Sigmoid colon (tissue), 6 donors: ENCODE measurements at regions not wholly inside any gene's neighbourhood (a gene's known extent, or its start where the extent isn't known, plus 50 kb on each side); places are given as distances from the start of the nearest gene placed in this dataset.
"Not testable (repeated sequence)": the region's sequence is repeated elsewhere in the genome, so short reads cannot be mapped to it uniquely, and the experiment has no call there.

ENCODE experiments used
- DNase-seq: peaks from one replicate; pipeline ENCODE4 v3.0.0-alpha.2; 2019
- H3K27ac ChIP-seq, 4 donors: fragments of 200-600 bp; sonication (generic); one replicate each; pipeline ENCODE4 v1.5.1; 2016 to 2019; ENCODE audit warnings: mild to moderate bottlenecking in 1 of 4
- H3K27me3 ChIP-seq, 3 donors: fragments of 200-600 bp; sonication (generic); one replicate each; pipeline ENCODE4 v1.5.1; 2019; ENCODE audit warnings: mild to moderate bottlenecking in 1 of 3
- H3K36me3 ChIP-seq, 4 donors: fragments of 200-600 bp; sonication (generic); one replicate each; pipeline ENCODE4 v1.5.1; 2016 to 2019
- H3K4me1 ChIP-seq, 4 donors: fragments of 200-600 bp; sonication (generic); one replicate each; pipeline ENCODE4 v1.5.1; 2017 to 2019
- H3K4me3 ChIP-seq, 4 donors: fragments of 200-600 bp; sonication (generic); one replicate each; pipeline ENCODE4 v1.5.1; 2017 to 2019; ENCODE audit warnings: mild to moderate bottlenecking in 2 of 4, moderate library complexity in 1 of 4
- H3K9me3 ChIP-seq, 4 donors: fragments of 200-600 bp in 3 of 4; sonication (generic) in 3 of 4; one replicate each; pipeline versions ENCODE4 v1.5.1 to v1.6.1; 2013 to 2019
- CTCF ChIP-seq, 4 experiments: fragments of 450-650 bp in 3 of 4; fragments of 200-600 bp in 1 of 4; IDR thresholded peaks; one replicate each; pipeline ENCODE4 v1.5.1; 2016 to 2019; ENCODE audit warnings: antibody characterized with exemption in 4 of 4, mild to moderate bottlenecking in 3 of 4, moderate library complexity in 2 of 4
- EP300 ChIP-seq, 4 donors: sonication (generic); formaldehyde crosslinking; IDR thresholded peaks; one replicate each; pipeline ENCODE4 v1.6.1; 2017; ENCODE audit warnings: antibody characterized with exemption in 4 of 4
- POLR2A ChIP-seq, 2 donors: fragments of 450-650 bp; IDR thresholded peaks; one replicate each; pipeline ENCODE4 v1.6.1; 2016; ENCODE audit warnings: antibody characterized with exemption in 2 of 2, mild to moderate bottlenecking in 2 of 2, moderate library complexity in 2 of 2
- POLR2AphosphoS5 ChIP-seq, 4 donors: sonication (generic); formaldehyde crosslinking; IDR thresholded peaks; one replicate each; pipeline ENCODE4 v1.6.1; 2017; ENCODE audit warnings: antibody characterized with exemption in 4 of 4
- WGBS, 2 donors: extraction: QIAGEN DNeasy Blood & Tissue Kit; methylation state at CpG; one replicate each; pipeline ENCODE4 v1.1.7; 2013; 5-methylcytosine and 5-hydroxymethylcytosine counted together
- intact Hi-C: fragments of 100-400 bp; cut with DNase I; formaldehyde crosslinking; loops from one replicate; pipeline ENCODE4 v1.15.1; 2023
- donor health status: healthy with polysubstance abuse.
- donor health status: healthy.

GRCh38 chr1:113207457-113207856 is 134.5 kb downstream of the LRIG2 start:
- H3K4me3 ChIP-seq: no peak overlapping the region

GRCh38 chr1:113208425-113208824 is 135.4 kb downstream of the LRIG2 start:
- H3K27ac ChIP-seq: not testable (repeated sequence)
- WGBS, 2 donors: 31 to 73% methylated on average over 9 of the region's 9 CpGs

More at GRCh38 chr1:113207457-113207856, 134.5 kb downstream of the LRIG2 start:
- no peak for DNase-seq
- H3K27me3 ChIP-seq: no peaks in the 10 kb centered on the region
- H3K27ac ChIP-seq: no peak overlapping the region
- TF ChIP-seq CTCF (IDR thresholded peaks at IDR 0.05): no peak
- TF ChIP-seq POLR2AphosphoS5 (IDR thresholded peaks at IDR 0.05): no peak
- no peak for TF ChIP-seq EP300 (IDR thresholded peaks at IDR 0.05)
- no peak for TF ChIP-seq POLR2A (IDR thresholded peaks at IDR 0.05)
- H3K9me3 ChIP-seq: no peaks in the 10 kb centered on the region
- intact Hi-C loops: no loop called here
- no peaks in the 10 kb centered on the region for H3K36me3 ChIP-seq
- peaks cover 0 to 11% (median 10%) of the 10 kb centered on the region in 4 donors for H3K4me1 ChIP-seq
- 87 to 91% methylated on average over 1 of the region's 1 CpG for WGBS, 2 donors

GRCh38 chr1:113210248-113210647 is 137.2 kb downstream of the LRIG2 start:
- DNase-seq: no peak
- intact Hi-C loops: no loop called here
- Histone ChIP-seq H3K9me3 (peaks cover 0 to 2% (median 0%) of the 10 kb centered on the region in 4 donors), H3K27ac (no peak overlapping the region), H3K36me3 (no peaks in the 10 kb centered on the region), H3K4me1 (peaks cover 0 to 11% (median 10%) of the 10 kb centered on the region in 4 donors), H3K4me3 (no peak overlapping the region), H3K27me3 (no peaks in the 10 kb centered on the region)
- 9 to 23% methylated on average over 4 of the region's 4 CpGs for WGBS, 2 donors
- TF ChIP-seq CTCF (IDR thresholded peaks at IDR 0.05) (no peak), POLR2AphosphoS5 (IDR thresholded peaks at IDR 0.05) (no peak), EP300 (IDR thresholded peaks at IDR 0.05) (no peak), POLR2A (IDR thresholded peaks at IDR 0.05) (no peak)

More at GRCh38 chr1:113208425-113208824, 135.4 kb downstream of the LRIG2 start:
- intact Hi-C loops, DNase-seq, H3K36me3 ChIP-seq, H3K27me3 ChIP-seq, H3K4me3 ChIP-seq, H3K9me3 ChIP-seq: not testable (repeated sequence)
- peaks cover 0 to 11% (median 10%) of the 10 kb centered on the region in 4 donors for H3K4me1 ChIP-seq

GRCh38 chr1:113211467-113211866 is 138.5 kb downstream of the LRIG2 start:
- no peak overlapping the region for H3K4me3 ChIP-seq
- no peak for DNase-seq
- WGBS, 2 donors: 67 to 73% methylated on average over 5 of the region's 5 CpGs
- intact Hi-C loops: no loop called here
- H3K36me3 ChIP-seq: no peaks in the 10 kb centered on the region
- TF ChIP-seq CTCF (IDR thresholded peaks at IDR 0.05) (no peak), POLR2AphosphoS5 (IDR thresholded peaks at IDR 0.05) (no peak), POLR2A (IDR thresholded peaks at IDR 0.05) (no peak), EP300 (IDR thresholded peaks at IDR 0.05) (no peak)
- H3K9me3 ChIP-seq: peaks cover 0 to 2% (median 0%) of the 10 kb centered on the region in 4 donors
- H3K27me3 ChIP-seq: no peaks in the 10 kb centered on the region
- peaks cover 0 to 11% (median 10%) of the 10 kb centered on the region in 4 donors for H3K4me1 ChIP-seq
- H3K27ac ChIP-seq: no peak overlapping the region

GRCh38 chr1:113215015-113215414 is 142.0 kb downstream of the LRIG2 start:
- Histone ChIP-seq H3K4me1 (no peaks in the 10 kb centered on the region), H3K27ac (no peak overlapping the region), H3K36me3 (no peaks in the 10 kb centered on the region), H3K4me3 (no peak overlapping the region), H3K27me3 (no peaks in the 10 kb centered on the region), H3K9me3 (peaks cover 0 to 2% (median 0%) of the 10 kb centered on the region in 4 donors)
- intact Hi-C loops: no loop called here
- TF ChIP-seq POLR2AphosphoS5 (IDR thresholded peaks at IDR 0.05): no peak
- TF ChIP-seq CTCF (IDR thresholded peaks at IDR 0.05): no peak
- TF ChIP-seq POLR2A (IDR thresholded peaks at IDR 0.05): no peak
- TF ChIP-seq EP300 (IDR thresholded peaks at IDR 0.05): no peak
- WGBS, 2 donors: 86 to 95% methylated on average over 3 of the region's 3 CpGs
- DNase-seq: no peak
